Activated CD8-positive, alpha-beta T cell treated with anti-CD3 and anti-CD28 coated beads for 36 hours (primary cell): ENCODE measurements at regions not wholly inside any gene's neighbourhood (a gene's known extent, or its start where the extent isn't known, plus 50 kb on each side); places are given as distances from the start of the nearest gene placed in this dataset.

Experiments
- ATAC-seq: fragments of 200-7000 bp; cut with Tn5 transposase; one replicate; pipeline ENCODE4 v1.10.0; 2021; ENCODE audit warnings: mild to moderate bottlenecking, moderate library complexity
- CTCF ChIA-PET: fragments of 350-600 bp; sonication (Branson Sonifier 250); formaldehyde crosslinking; loops from one replicate; lab custom pipeline; 2021; ENCODE audit warnings: antibody characterized with exemption; lab: Charles Lee
- POLR2A ChIA-PET: fragments of 350-600 bp; sonication (Branson Sonifier 250); formaldehyde crosslinking; loops from one replicate; lab custom pipeline; 2021; ENCODE audit warnings: antibody characterized with exemption; lab: Charles Lee
- DNase-seq: peaks from one replicate; pipeline ENCODE4 v3.0.0-alpha.2; 2020
- H3K27ac Mint-ChIP-seq: one replicate; pipeline ENCODE4 v1.8.0; 2021; ENCODE audit warnings: mild to moderate bottlenecking, mixed read lengths
- H3K27me3 Mint-ChIP-seq: one replicate; pipeline ENCODE4 v1.8.0; 2021; ENCODE audit warnings: mixed read lengths
- H3K36me3 Mint-ChIP-seq: one replicate; pipeline ENCODE4 v1.8.0; 2021; ENCODE audit warnings: low read depth, mixed read lengths
- H3K4me1 Mint-ChIP-seq: one replicate; pipeline ENCODE4 v1.8.0; 2021; ENCODE audit warnings: low read depth, mixed read lengths
- H3K4me3 Mint-ChIP-seq: one replicate; pipeline ENCODE4 v1.8.0; 2021; ENCODE audit warnings: mild to moderate bottlenecking, moderate library complexity, mixed read lengths
- H3K9me3 Mint-ChIP-seq: one replicate; pipeline ENCODE4 v1.8.0; 2021; ENCODE audit warnings: mixed read lengths
- CTCF ChIP-seq: fragments of 200-600 bp; IDR thresholded peaks from one replicate; pipeline ENCODE4 v1.8.0; 2022; ENCODE audit warnings: antibody characterized with exemption, mild to moderate bottlenecking
- intact Hi-C: fragments of 100-400 bp; cut with micrococcal nuclease; formaldehyde crosslinking; loops from one replicate; pipeline ENCODE4 v1.10.0; 2022

DNA sequence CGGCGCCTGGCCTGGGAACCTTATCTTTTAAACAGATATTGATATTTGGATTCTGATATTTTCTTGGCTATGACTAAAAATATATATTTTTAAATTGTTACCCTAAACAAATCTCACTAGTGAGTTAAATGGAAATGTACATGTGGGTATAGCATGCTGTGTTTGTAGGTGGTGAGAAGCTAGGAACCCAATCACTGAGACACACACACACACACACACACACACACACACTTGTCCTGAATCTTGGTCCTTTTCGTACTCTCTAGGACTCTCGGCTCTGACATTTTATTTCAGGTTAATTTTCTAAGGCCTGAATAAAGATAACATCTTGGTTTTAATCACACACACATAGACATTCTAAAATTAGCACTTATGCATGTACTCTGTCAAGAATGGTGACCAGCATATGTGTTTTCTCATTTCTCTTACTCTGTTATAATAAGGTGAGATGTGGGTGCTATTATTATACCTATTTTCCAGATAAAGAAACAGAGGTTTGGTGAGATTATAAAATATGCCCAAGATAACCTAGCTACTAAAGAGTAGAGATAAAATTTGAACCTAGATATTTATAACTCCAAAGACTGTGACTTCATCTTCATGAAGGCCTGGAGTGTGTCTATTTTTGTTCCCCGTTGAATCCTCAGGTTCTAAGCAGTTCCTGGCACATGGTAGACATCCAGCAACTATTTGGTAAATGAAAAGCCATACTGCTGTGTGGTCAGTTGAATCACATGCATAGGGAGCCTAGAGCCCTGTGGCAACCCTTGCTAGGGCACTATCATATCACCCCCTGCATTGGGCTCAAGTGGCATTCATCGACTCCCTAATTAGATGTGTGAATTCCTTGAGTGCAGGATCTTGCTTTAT lies 85.0 kb upstream of the RAB3GAP2 start:
- CTCF ChIA-PET = no interaction called here
- POLR2A ChIA-PET = no interaction called here
- ATAC-seq (no peak), DNase-seq (no peak)
- no peaks in the 10 kb centered on the region for H3K4me1 Mint-ChIP-seq
- no peak overlapping the region for H3K4me3 Mint-ChIP-seq
- no peaks in the 10 kb centered on the region for H3K36me3 Mint-ChIP-seq
- no peak overlapping the region for H3K27ac Mint-ChIP-seq
- no peaks in the 10 kb centered on the region for H3K9me3 Mint-ChIP-seq
- TF ChIP-seq CTCF = no peak
- intact Hi-C loops = no loop called here
- H3K27me3 Mint-ChIP-seq = peaks cover 6% of the 10 kb centered on the region

DNA sequence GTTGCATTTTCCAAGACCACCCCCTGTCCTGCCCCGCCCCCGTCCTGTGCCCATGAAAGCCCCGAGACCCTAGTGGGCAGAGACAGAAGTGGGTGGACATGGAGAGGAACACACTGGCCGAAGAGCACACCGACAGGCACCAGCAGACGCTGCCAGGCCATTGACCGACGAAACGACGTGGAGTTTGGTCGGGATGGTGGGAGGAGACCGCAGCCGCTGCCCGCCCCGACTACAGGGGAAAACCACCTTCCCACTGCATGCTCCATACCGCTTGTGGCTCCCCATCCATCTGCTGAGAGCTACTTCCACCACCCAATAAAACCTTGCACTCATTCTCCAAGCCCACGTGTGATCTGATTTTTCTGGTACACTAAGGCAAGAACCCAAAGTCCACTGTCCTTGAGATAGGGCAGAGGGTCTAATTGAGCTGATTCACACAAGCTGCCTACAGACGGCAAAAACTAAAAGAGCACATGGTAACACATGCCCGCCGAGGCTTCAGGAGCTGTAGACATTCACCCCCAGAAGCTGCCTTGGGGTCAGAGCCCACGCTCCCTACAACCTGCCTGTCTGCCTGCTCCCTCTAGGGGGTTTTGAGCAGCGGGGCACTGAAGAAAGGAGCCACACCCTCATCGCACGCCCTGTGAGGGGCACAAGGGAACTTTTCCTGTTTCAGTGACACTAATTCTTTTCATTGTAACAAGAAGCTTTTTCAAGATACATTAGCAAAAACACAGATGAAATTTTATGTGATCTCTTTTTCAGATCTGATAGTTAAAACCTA lies 81.2 kb upstream of the RAB3GAP2 start:
- Mint-ChIP-seq H3K36me3 (no peaks in the 10 kb centered on the region), H3K4me1 (no peaks in the 10 kb centered on the region), H3K27ac (no peak overlapping the region), H3K9me3 (no peaks in the 10 kb centered on the region), H3K4me3 (no peak overlapping the region), H3K27me3 (peaks cover 3% of the 10 kb centered on the region)
- ATAC-seq (no peak), DNase-seq (peak; percentile 4)
- TF ChIP-seq CTCF = no peak
- intact Hi-C loops = no loop called here
- CTCF ChIA-PET = no interaction called here
- POLR2A ChIA-PET = no interaction called here

- ChIA-PET CTCF (no interaction called here), POLR2A (no interaction called here)
- DNase-seq (no peak), ATAC-seq (no peak)
- H3K27ac Mint-ChIP-seq = no peak overlapping the region
- peaks cover 4% of the 10 kb centered on the region for H3K27me3 Mint-ChIP-seq
- no peaks in the 10 kb centered on the region for H3K4me1 Mint-ChIP-seq
- H3K4me3 Mint-ChIP-seq = no peak overlapping the region
- H3K36me3 Mint-ChIP-seq = no peaks in the 10 kb centered on the region
- no peaks in the 10 kb centered on the region for H3K9me3 Mint-ChIP-seq
- no peak for TF ChIP-seq CTCF
- intact Hi-C loops = no loop called here
Measured at GRCh38 chr1:220348211-220348610, 76.0 kb upstream of the RAB3GAP2 start.

DNA sequence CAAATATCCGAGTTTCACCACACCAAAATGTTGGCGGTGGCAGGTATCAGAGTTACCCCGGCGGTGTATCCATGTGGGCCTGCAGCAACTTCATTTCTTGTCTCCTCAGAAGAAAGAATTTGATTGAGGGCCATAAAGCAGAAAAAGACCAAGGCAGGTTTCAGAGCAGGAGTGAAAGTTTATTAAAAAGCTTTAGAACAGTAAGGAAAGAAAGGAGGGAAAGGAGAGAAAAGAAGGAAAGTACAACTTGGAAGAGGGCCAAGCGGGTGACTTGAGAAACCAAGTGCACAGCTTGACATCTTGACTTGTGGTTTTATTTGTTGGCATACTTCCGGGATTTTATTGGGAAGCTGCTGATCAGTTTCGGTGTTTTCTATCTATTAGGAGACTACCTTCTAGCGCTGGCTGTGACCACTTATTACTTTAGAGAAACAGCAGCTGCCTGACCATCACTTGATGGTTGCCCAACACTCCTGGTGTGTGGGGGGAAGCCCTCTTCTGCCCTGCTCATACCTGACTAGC lies 75.5 kb upstream of the RAB3GAP2 start:
- Mint-ChIP-seq H3K27me3 (peaks cover 4% of the 10 kb centered on the region), H3K9me3 (no peaks in the 10 kb centered on the region), H3K36me3 (no peaks in the 10 kb centered on the region), H3K4me1 (no peaks in the 10 kb centered on the region), H3K27ac (no peak overlapping the region), H3K4me3 (no peak overlapping the region)
- intact Hi-C loops = no loop called here
- POLR2A ChIA-PET = no interaction called here
- no peak for DNase-seq
- ATAC-seq = no peak
- no peak for TF ChIP-seq CTCF
- CTCF ChIA-PET = no interaction called here

DNA sequence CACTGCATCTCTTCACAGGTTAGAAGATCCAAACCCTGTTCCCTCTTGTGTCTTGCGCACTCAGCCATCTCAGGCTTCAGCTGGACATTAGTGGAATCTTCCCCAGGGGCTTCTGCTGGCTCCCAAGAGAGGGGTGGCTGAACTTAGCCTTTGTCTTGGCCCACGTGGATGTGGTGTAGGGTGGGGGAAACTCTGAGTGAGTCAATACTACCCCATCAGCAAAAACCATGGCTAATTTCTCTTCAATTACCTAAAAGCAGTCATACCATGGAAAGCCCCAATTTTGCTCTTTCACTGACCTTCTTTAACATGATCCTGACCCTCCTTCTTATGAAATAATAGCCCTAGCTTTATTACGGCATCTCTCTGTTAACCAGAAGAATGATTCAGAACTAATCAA lies 72.5 kb upstream of the RAB3GAP2 start:
- no peak overlapping the region for H3K4me3 Mint-ChIP-seq
- no peak for ATAC-seq
- H3K4me1 Mint-ChIP-seq = no peaks in the 10 kb centered on the region
- H3K27me3 Mint-ChIP-seq = peaks cover 4% of the 10 kb centered on the region
- H3K27ac Mint-ChIP-seq = no peak overlapping the region
- no peak for TF ChIP-seq CTCF
- CTCF ChIA-PET = no interaction called here
- no peaks in the 10 kb centered on the region for H3K36me3 Mint-ChIP-seq
- intact Hi-C loops = no loop called here
- H3K9me3 Mint-ChIP-seq = no peaks in the 10 kb centered on the region
- DNase-seq = no peak
- POLR2A ChIA-PET = no interaction called here
